ENCODE measurements at regions not wholly inside any gene's neighbourhood (a gene's known extent, or its start where the extent isn't known, plus 50 kb on each side); places are given as distances from the start of the nearest gene placed in this dataset.

- BruUV-seq (replicated peaks), result no TSS peak
- Histone ChIP-seq H3K79me2 (ENCODE audit: insufficient read depth, low read length) (no peaks in the 10 kb centered on the region), H3K4me2 (ENCODE audit: low read depth, low read length) (no peak overlapping the region), H3K27ac (ENCODE audit: extremely low read length, insufficient read depth, low read length) (no peak overlapping the region), H3K4me3 (replicated peaks in 1 of 3; ENCODE audit: insufficient read depth in 1 of 3, low read depth in 2 of 3, low read length in 3 of 3) (no peak overlapping the region), H4K20me1 (ENCODE audit: insufficient read depth, low read length) (no peaks in the 10 kb centered on the region), H3K36me3 (replicated peaks in 1 of 2; ENCODE audit: control insufficient read depth in 1 of 2, insufficient read depth in 2 of 2, low read length in 2 of 2) (no peaks in the 10 kb centered on the region), H3K27me3 (ENCODE audit: control insufficient read depth in 1 of 2, insufficient read depth in 2 of 2, low read length in 2 of 2) (no peaks in the 10 kb centered on the region), H3K4me1 (ENCODE audit: insufficient read depth, low read length) (no peaks in the 10 kb centered on the region), H3K9ac (ENCODE audit: insufficient read depth, low read depth, low read length) (no peak overlapping the region), H3K9me3 (ENCODE audit: low read length) (no peaks in the 10 kb centered on the region), H2AFZ (ENCODE audit: low read length) (no peak overlapping the region)
- intact Hi-C loops (cut with micrococcal nuclease; ENCODE audit: unreplicated experiment) (no loop called here), in situ Hi-C loops (cut with HindIII; ENCODE audit: extremely low pct_ligation_motif_present, low pct_unique_long_range_greater_than_20kb) (no loop called here)
- ChIA-PET POLR2A (no interaction called here), CTCF (ENCODE audit: low intra/inter-chr PET ratio, low total read pairs) (no interaction called here)
- TF ChIP-seq ZNF574 (CRISPR knock-in tag; IDR thresholded peaks at IDR 0.05), result no peak
- FAIRE-seq, result no peak
- no peak for DNase-seq (ENCODE audit: low spot score)
- no peak for ATAC-seq
Measured at GRCh38 chr12:66877925-66878324, 199.0 kb upstream of the GRIP1 start.

GRCh38 chr12:66879409-66879808 is 200.5 kb upstream of the GRIP1 start:
- no peaks in the 10 kb centered on the region for H3K9me3 ChIP-seq (ENCODE audit: low read length)
- H2AFZ ChIP-seq (ENCODE audit: low read length), result no peak overlapping the region
- ChIA-PET POLR2A (no interaction called here), CTCF (ENCODE audit: low intra/inter-chr PET ratio, low total read pairs) (no interaction called here)
- no peak overlapping the region for H3K4me3 ChIP-seq (replicated peaks in 1 of 3; ENCODE audit: insufficient read depth in 1 of 3, low read depth in 2 of 3, low read length in 3 of 3)
- H3K9ac ChIP-seq (ENCODE audit: insufficient read depth, low read depth, low read length), result no peak overlapping the region
- TF ChIP-seq MED8 (CRISPR knock-in tag; IDR thresholded peaks at IDR 0.05; ENCODE audit: insufficient replicate concordance) (no peak), ZNF253 (CRISPR knock-in tag; IDR thresholded peaks at IDR 0.05; ENCODE audit: borderline replicate concordance) (no peak), ZNF232 (CRISPR knock-in tag; IDR thresholded peaks at IDR 0.05; ENCODE audit: borderline replicate concordance) (no peak), HINFP (CRISPR knock-in tag; IDR thresholded peaks at IDR 0.05; ENCODE audit: low read depth) (no peak), FOXO1 (CRISPR knock-in tag; IDR thresholded peaks at IDR 0.05) (no peak), ZNF275 (CRISPR knock-in tag; IDR thresholded peaks at IDR 0.05; ENCODE audit: borderline replicate concordance) (no peak), NFYC (CRISPR knock-in tag; IDR thresholded peaks at IDR 0.05) (no peak), TBX3 (IDR thresholded peaks at IDR 0.05; ENCODE audit: borderline replicate concordance) (no peak)
- H3K79me2 ChIP-seq (ENCODE audit: insufficient read depth, low read length), result no peaks in the 10 kb centered on the region
- H4K20me1 ChIP-seq (ENCODE audit: insufficient read depth, low read length), result no peaks in the 10 kb centered on the region
- WGBS (ENCODE audit: low lambda C conversion rate), result 38% methylated on average over 4 of the region's 4 CpGs
- DNase-seq (ENCODE audit: low spot score), result no peak
- no peaks in the 10 kb centered on the region for H3K27me3 ChIP-seq (ENCODE audit: control insufficient read depth in 1 of 2, insufficient read depth in 2 of 2, low read length in 2 of 2)
- in situ Hi-C loops (cut with HindIII; ENCODE audit: extremely low pct_ligation_motif_present, low pct_unique_long_range_greater_than_20kb), result no loop called here
- no peaks in the 10 kb centered on the region for H3K4me1 ChIP-seq (ENCODE audit: insufficient read depth, low read length)
- BruUV-seq (replicated peaks), result no TSS peak
- H3K36me3 ChIP-seq (replicated peaks in 1 of 2; ENCODE audit: control insufficient read depth in 1 of 2, insufficient read depth in 2 of 2, low read length in 2 of 2), result no peaks in the 10 kb centered on the region
- no peak for ATAC-seq
- no peak overlapping the region for H3K27ac ChIP-seq (ENCODE audit: extremely low read length, insufficient read depth, low read length)
- intact Hi-C loops (cut with micrococcal nuclease; ENCODE audit: unreplicated experiment), result no loop called here
- H3K4me2 ChIP-seq (ENCODE audit: low read depth, low read length), result no peak overlapping the region
- no peak for FAIRE-seq

All from HepG2 (cell line).